ENCODE measurements at regions not wholly inside any gene's neighbourhood (a gene's known extent, or its start where the extent isn't known, plus 50 kb on each side); places are given as distances from the start of the nearest gene placed in this dataset.

- no peaks in the 10 kb centered on the region for H3K9me3 ChIP-seq (ENCODE audit: control extremely low read depth in 1 of 5, control insufficient read depth in 4 of 5, insufficient read depth in 2 of 5, low read depth in 1 of 5, low read length in 4 of 5)
- 100% methylated on average over 3 of the region's 5 CpGs for WGBS (ENCODE audit: insufficient coverage)
- no peak overlapping the region for H3K4me3 ChIP-seq (ENCODE audit: control insufficient read depth in 1 of 7, extremely low read depth in 1 of 7, insufficient read depth in 4 of 7, low read depth in 2 of 7, low read length in 6 of 7)
- peaks cover 0 to 3% (median 2%) of the 10 kb centered on the region in 5 experiments for H3K27me3 ChIP-seq (replicated peaks in 2 of 5; ENCODE audit: control insufficient read depth in 4 of 5, insufficient read depth in 5 of 5, low read length in 4 of 5)
- ChIA-PET CTCF (no interaction called here), POLR2A (no interaction called here)
- no peak for DNase-seq
- no peak overlapping the region for H3K27ac ChIP-seq (ENCODE audit: insufficient read depth in 1 of 2, low read depth in 1 of 2, low read length in 2 of 2, poor library complexity in 1 of 2, severe bottlenecking in 2 of 2)
- H3K4me1 ChIP-seq (ENCODE audit: control extremely low read depth in 1 of 4, control insufficient read depth in 4 of 4, insufficient read depth in 4 of 4, low read length in 3 of 4) = no peaks in the 10 kb centered on the region
- H3K36me3 ChIP-seq (ENCODE audit: control insufficient read depth in 4 of 4, insufficient read depth in 4 of 4, low read length in 3 of 4) = no peaks in the 10 kb centered on the region
Observed at GRCh38 chr5:175388531-175388930, 55.5 kb downstream of the DRD1 start.

DNA sequence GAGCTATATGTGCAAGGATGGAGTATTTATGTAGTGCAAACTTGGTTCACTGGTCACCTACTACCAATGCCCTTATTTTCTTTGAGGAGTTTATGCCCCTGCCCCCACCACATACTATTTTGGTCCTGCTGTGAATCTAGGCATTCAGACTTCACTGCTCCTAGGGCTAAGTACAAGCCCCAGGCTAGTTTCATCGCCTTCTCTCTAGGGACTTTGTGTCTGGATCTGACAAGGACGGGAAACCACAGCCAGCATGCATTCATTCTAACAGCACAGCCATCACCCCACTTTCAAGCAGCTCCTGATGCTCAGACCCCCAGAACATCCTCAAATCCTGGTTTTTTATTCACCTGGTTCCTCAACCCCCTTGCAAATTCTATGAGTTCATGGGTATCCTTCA lies 56.8 kb downstream of the DRD1 start:
- no peak overlapping the region for H3K27ac ChIP-seq (ENCODE audit: insufficient read depth in 1 of 2, low read depth in 1 of 2, low read length in 2 of 2, poor library complexity in 1 of 2, severe bottlenecking in 2 of 2)
- CTCF ChIA-PET = no interaction called here
- no peak for DNase-seq
- H3K36me3 ChIP-seq (ENCODE audit: control insufficient read depth in 4 of 4, insufficient read depth in 4 of 4, low read length in 3 of 4) = no peaks in the 10 kb centered on the region
- no peaks in the 10 kb centered on the region for H3K4me1 ChIP-seq (ENCODE audit: control extremely low read depth in 1 of 4, control insufficient read depth in 4 of 4, insufficient read depth in 4 of 4, low read length in 3 of 4)
- H3K4me3 ChIP-seq (ENCODE audit: control insufficient read depth in 1 of 7, extremely low read depth in 1 of 7, insufficient read depth in 4 of 7, low read depth in 2 of 7, low read length in 6 of 7) = no peak overlapping the region
- H3K27me3 ChIP-seq (replicated peaks in 2 of 5; ENCODE audit: control insufficient read depth in 4 of 5, insufficient read depth in 5 of 5, low read length in 4 of 5) = peaks cover 0 to 3% (median 2%) of the 10 kb centered on the region in 5 experiments
- H3K9me3 ChIP-seq (ENCODE audit: control extremely low read depth in 1 of 5, control insufficient read depth in 4 of 5, insufficient read depth in 2 of 5, low read depth in 1 of 5, low read length in 4 of 5) = no peaks in the 10 kb centered on the region
- WGBS (ENCODE audit: insufficient coverage) = 79% methylated on average over 2 of the region's 2 CpGs
- POLR2A ChIA-PET = no interaction called here

- peaks cover 0 to 3% (median 2%) of the 10 kb centered on the region in 5 experiments for H3K27me3 ChIP-seq (replicated peaks in 2 of 5; ENCODE audit: control insufficient read depth in 4 of 5, insufficient read depth in 5 of 5, low read length in 4 of 5)
- ChIA-PET CTCF (no interaction called here), POLR2A (no interaction called here)
- H3K4me1 ChIP-seq (ENCODE audit: control extremely low read depth in 1 of 4, control insufficient read depth in 4 of 4, insufficient read depth in 4 of 4, low read length in 3 of 4) = no peaks in the 10 kb centered on the region
- 88% methylated on average over 1 of the region's 2 CpGs for WGBS (ENCODE audit: insufficient coverage)
- no peaks in the 10 kb centered on the region for H3K36me3 ChIP-seq (ENCODE audit: control insufficient read depth in 4 of 4, insufficient read depth in 4 of 4, low read length in 3 of 4)
- no peak for DNase-seq
- H3K4me3 ChIP-seq (ENCODE audit: control insufficient read depth in 1 of 7, extremely low read depth in 1 of 7, insufficient read depth in 4 of 7, low read depth in 2 of 7, low read length in 6 of 7) = no peak overlapping the region
- H3K9me3 ChIP-seq (ENCODE audit: control extremely low read depth in 1 of 5, control insufficient read depth in 4 of 5, insufficient read depth in 2 of 5, low read depth in 1 of 5, low read length in 4 of 5) = no peaks in the 10 kb centered on the region
- no peak overlapping the region for H3K27ac ChIP-seq (ENCODE audit: insufficient read depth in 1 of 2, low read depth in 1 of 2, low read length in 2 of 2, poor library complexity in 1 of 2, severe bottlenecking in 2 of 2)
Observed at GRCh38 chr5:175386526-175386925, 57.5 kb downstream of the DRD1 start.

DNA sequence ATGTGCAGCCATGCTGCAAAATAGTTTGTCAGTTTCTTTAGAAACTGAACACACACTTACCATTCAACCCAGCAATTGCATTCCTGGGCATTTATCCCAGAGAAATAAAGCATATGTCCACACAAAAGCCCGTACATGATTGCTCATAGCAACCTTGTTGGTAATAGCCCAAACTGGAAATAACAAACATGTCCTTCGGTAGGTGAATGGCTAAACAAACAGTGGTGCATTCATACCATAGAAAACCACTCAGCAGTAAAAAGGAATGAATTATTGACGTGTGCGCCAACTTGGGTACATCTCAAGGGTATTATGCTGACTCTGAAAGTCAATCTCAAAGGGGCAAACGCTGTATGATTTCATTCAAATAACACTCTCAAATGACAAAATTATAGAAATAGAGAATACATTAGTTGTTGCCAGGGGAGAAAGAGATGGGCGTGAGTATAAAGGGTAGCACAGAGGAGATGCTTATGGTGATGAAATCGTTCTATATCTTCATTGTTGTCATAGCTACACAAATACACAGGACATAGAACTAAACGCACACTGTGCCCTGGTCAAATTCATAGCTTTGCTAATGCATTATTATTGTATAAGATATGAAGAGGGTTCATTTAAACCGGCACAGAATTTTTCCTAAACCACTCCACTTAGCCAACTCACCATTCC lies 58.2 kb downstream of the DRD1 start:
- Histone ChIP-seq H3K27me3 (replicated peaks in 2 of 5; ENCODE audit: control insufficient read depth in 4 of 5, insufficient read depth in 5 of 5, low read length in 4 of 5) (peaks cover 0 to 3% (median 2%) of the 10 kb centered on the region in 5 experiments), H3K9me3 (ENCODE audit: control extremely low read depth in 1 of 5, control insufficient read depth in 4 of 5, insufficient read depth in 2 of 5, low read depth in 1 of 5, low read length in 4 of 5) (no peaks in the 10 kb centered on the region), H3K4me3 (ENCODE audit: control insufficient read depth in 1 of 7, extremely low read depth in 1 of 7, insufficient read depth in 4 of 7, low read depth in 2 of 7, low read length in 6 of 7) (no peak overlapping the region), H3K4me1 (ENCODE audit: control extremely low read depth in 1 of 4, control insufficient read depth in 4 of 4, insufficient read depth in 4 of 4, low read length in 3 of 4) (no peaks in the 10 kb centered on the region), H3K27ac (ENCODE audit: insufficient read depth in 1 of 2, low read depth in 1 of 2, low read length in 2 of 2, poor library complexity in 1 of 2, severe bottlenecking in 2 of 2) (no peak overlapping the region), H3K36me3 (ENCODE audit: control insufficient read depth in 4 of 4, insufficient read depth in 4 of 4, low read length in 3 of 4) (no peaks in the 10 kb centered on the region)
- CTCF ChIA-PET = no interaction called here
- POLR2A ChIA-PET = no interaction called here
- WGBS (ENCODE audit: insufficient coverage) = 100% methylated on average over 2 of the region's 9 CpGs
- DNase-seq = no peak

GRCh38 chr5:175384724-175385552 lies 59.0 kb downstream of the DRD1 start:
- H3K4me3 ChIP-seq (ENCODE audit: control insufficient read depth in 1 of 7, extremely low read depth in 1 of 7, insufficient read depth in 4 of 7, low read depth in 2 of 7, low read length in 6 of 7) = no peak overlapping the region
- no peaks in the 10 kb centered on the region for H3K4me1 ChIP-seq (ENCODE audit: control extremely low read depth in 1 of 4, control insufficient read depth in 4 of 4, insufficient read depth in 4 of 4, low read length in 3 of 4)
- ChIA-PET CTCF (no interaction called here), POLR2A (no interaction called here)
- H3K36me3 ChIP-seq (ENCODE audit: control insufficient read depth in 4 of 4, insufficient read depth in 4 of 4, low read length in 3 of 4) = no peaks in the 10 kb centered on the region
- H3K9me3 ChIP-seq (ENCODE audit: control extremely low read depth in 1 of 5, control insufficient read depth in 4 of 5, insufficient read depth in 2 of 5, low read depth in 1 of 5, low read length in 4 of 5) = no peaks in the 10 kb centered on the region
- no peak overlapping the region for H3K27ac ChIP-seq (ENCODE audit: insufficient read depth in 1 of 2, low read depth in 1 of 2, low read length in 2 of 2, poor library complexity in 1 of 2, severe bottlenecking in 2 of 2)
- peaks cover 0 to 3% (median 2%) of the 10 kb centered on the region in 5 experiments for H3K27me3 ChIP-seq (replicated peaks in 2 of 5; ENCODE audit: control insufficient read depth in 4 of 5, insufficient read depth in 5 of 5, low read length in 4 of 5)
- WGBS (ENCODE audit: insufficient coverage) = 93% methylated on average over 2 of the region's 2 CpGs
- DNase-seq = no peak

DNA sequence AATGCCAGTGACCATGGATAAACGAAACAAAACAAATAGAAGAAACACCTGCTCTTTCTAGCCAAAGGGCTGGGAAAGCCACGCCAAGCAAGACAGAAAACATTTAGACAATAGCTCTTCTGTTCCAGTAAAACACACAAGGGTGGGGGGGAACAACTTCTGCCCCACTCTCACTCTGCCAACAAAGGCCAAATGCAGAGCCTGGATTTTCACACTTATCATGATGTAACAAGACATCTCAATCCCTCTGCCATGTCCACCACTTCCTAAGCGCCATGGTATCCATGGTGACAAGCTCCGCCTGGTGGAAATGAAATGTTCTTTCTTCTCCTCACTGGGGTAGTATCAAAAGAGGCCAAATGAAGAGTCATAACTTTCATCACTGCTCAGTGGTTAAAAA lies 60.6 kb downstream of the DRD1 start:
- H3K27ac ChIP-seq (ENCODE audit: insufficient read depth in 1 of 2, low read depth in 1 of 2, low read length in 2 of 2, poor library complexity in 1 of 2, severe bottlenecking in 2 of 2) = no peak overlapping the region
- no peaks in the 10 kb centered on the region for H3K4me1 ChIP-seq (ENCODE audit: control extremely low read depth in 1 of 4, control insufficient read depth in 4 of 4, insufficient read depth in 4 of 4, low read length in 3 of 4)
- no peaks in the 10 kb centered on the region for H3K36me3 ChIP-seq (ENCODE audit: control insufficient read depth in 4 of 4, insufficient read depth in 4 of 4, low read length in 3 of 4)
- WGBS (ENCODE audit: insufficient coverage) = 94% methylated on average over 2 of the region's 4 CpGs
- ChIA-PET CTCF (interaction anchor here (0.6 kb wide), 1 partner anchor 28 kb away, joined by 3 read pairs; no protein-coding TSS in a partner anchor), POLR2A (no interaction called here)
- no peaks in the 10 kb centered on the region for H3K9me3 ChIP-seq (ENCODE audit: control extremely low read depth in 1 of 5, control insufficient read depth in 4 of 5, insufficient read depth in 2 of 5, low read depth in 1 of 5, low read length in 4 of 5)
- H3K4me3 ChIP-seq (ENCODE audit: control insufficient read depth in 1 of 7, extremely low read depth in 1 of 7, insufficient read depth in 4 of 7, low read depth in 2 of 7, low read length in 6 of 7) = no peak overlapping the region
- no peak for DNase-seq
- peaks cover 0 to 3% (median 2%) of the 10 kb centered on the region in 5 experiments for H3K27me3 ChIP-seq (replicated peaks in 2 of 5; ENCODE audit: control insufficient read depth in 4 of 5, insufficient read depth in 5 of 5, low read length in 4 of 5)

- no peaks in the 10 kb centered on the region for H3K36me3 ChIP-seq (ENCODE audit: control insufficient read depth in 4 of 4, insufficient read depth in 4 of 4, low read length in 3 of 4)
- no peak overlapping the region for H3K4me3 ChIP-seq (ENCODE audit: control insufficient read depth in 1 of 7, extremely low read depth in 1 of 7, insufficient read depth in 4 of 7, low read depth in 2 of 7, low read length in 6 of 7)
- DNase-seq = no peak
- ChIA-PET POLR2A (no interaction called here), CTCF (no interaction called here)
- H3K27me3 ChIP-seq (replicated peaks in 2 of 5; ENCODE audit: control insufficient read depth in 4 of 5, insufficient read depth in 5 of 5, low read length in 4 of 5) = peaks cover 0 to 3% (median 2%) of the 10 kb centered on the region in 5 experiments
- no peaks in the 10 kb centered on the region for H3K4me1 ChIP-seq (ENCODE audit: control extremely low read depth in 1 of 4, control insufficient read depth in 4 of 4, insufficient read depth in 4 of 4, low read length in 3 of 4)
- WGBS (ENCODE audit: insufficient coverage) = 88% methylated on average over 1 of the region's 1 CpG
- no peaks in the 10 kb centered on the region for H3K9me3 ChIP-seq (ENCODE audit: control extremely low read depth in 1 of 5, control insufficient read depth in 4 of 5, insufficient read depth in 2 of 5, low read depth in 1 of 5, low read length in 4 of 5)
- no peak overlapping the region for H3K27ac ChIP-seq (ENCODE audit: insufficient read depth in 1 of 2, low read depth in 1 of 2, low read length in 2 of 2, poor library complexity in 1 of 2, severe bottlenecking in 2 of 2)
Observed at GRCh38 chr5:175382171-175382570, 61.8 kb downstream of the DRD1 start.
